K562 (cell line): ENCODE measurements at regions not wholly inside any gene's neighbourhood (a gene's known extent, or its start where the extent isn't known, plus 50 kb on each side); places are given as distances from the start of the nearest gene placed in this dataset.

Source experiments
- HNRNPH1 ChIP-seq: fragments of 200-400 bp; formaldehyde crosslinking; optimal IDR thresholded peaks from 2 replicates; pipeline ENCODE3; 2017; ENCODE audit warnings: low read depth, mild to moderate bottlenecking, low read length, moderate library complexity
- KAT8 ChIP-seq: fragments of 450-650 bp; IDR thresholded peaks from 2 replicates; pipeline ENCODE4 v1.6.1; 2016; ENCODE audit warnings: low read depth, mild to moderate bottlenecking
- POLR2AphosphoS5 ChIP-seq: IDR thresholded peaks from 2 replicates; pipeline ENCODE4 v1.6.1; 2011; ENCODE audit warnings: mild to moderate bottlenecking, low read depth, low read length, moderate library complexity; ENCODE audit not compliant: control insufficient read depth, insufficient read depth
- SNRNP70 ChIP-seq: fragments of 200-400 bp; formaldehyde crosslinking; optimal IDR thresholded peaks from 2 replicates; pipeline ENCODE3; 2017; ENCODE audit warnings: low read depth, low read length
- YY1 ChIP-seq, 3 experiments: IDR thresholded peaks; 2 replicates each; pipeline ENCODE4 v1.6.1; 2011; ENCODE audit warnings: low read length in 2 of 3, mild to moderate bottlenecking in 2 of 3, moderate library complexity in 2 of 3, borderline replicate concordance in 1 of 3, control low read depth in 1 of 3, low read depth in 1 of 3; ENCODE audit not compliant: insufficient read depth in 3 of 3, insufficient replicate concordance in 2 of 3, control insufficient read depth in 1 of 3, insufficient read length in 1 of 3; ENCODE audit errors: extremely low read depth in 1 of 3
- ZNF551 ChIP-seq: fragments of 250-450 bp; sonication (Bioruptor Pico); IDR thresholded peaks from 2 replicates; pipeline ENCODE4 v1.5.0; 2021; ENCODE audit warnings: mild to moderate bottlenecking, moderate library complexity
- TF ChIP-seq, protein P1 (sequence below): sonication (generic); formaldehyde crosslinking; IDR thresholded peaks from 2 replicates; pipeline ENCODE4 v1.8.1; 2023; ENCODE audit warnings: mild to moderate bottlenecking, missing genetic modification reagents
- TF ChIP-seq, protein P2 (sequence below): fragments of 250-450 bp; sonication (Bioruptor Pico); IDR thresholded peaks from 2 replicates; pipeline ENCODE4 v1.4.0; 2020; ENCODE audit warnings: mild to moderate bottlenecking, moderate library complexity
- TF ChIP-seq, protein P3 (sequence below): sonication (generic); formaldehyde crosslinking; IDR thresholded peaks from 2 replicates; pipeline ENCODE4 v1.9.0; 2022; ENCODE audit warnings: mild to moderate bottlenecking, missing genetic modification reagents
- TF ChIP-seq, protein P4 (sequence below), 3 experiments: IDR thresholded peaks in 2 of 3; conservative IDR thresholded peaks in 1 of 3; 2 replicates each; pipeline ENCODE4 v1.5.1; 2011 to 2012; ENCODE audit warnings: low read length in 3 of 3, mild to moderate bottlenecking in 3 of 3, control low read depth in 2 of 3, improper control_type of control experiment in 1 of 3, inconsistent platforms in 1 of 3, low read depth in 1 of 3, mixed read lengths in 1 of 3, moderate library complexity in 1 of 3; ENCODE audit not compliant: insufficient read depth in 2 of 3
- TF ChIP-seq, protein P5 (sequence below): IDR thresholded peaks from 3 replicates; pipeline ENCODE4 v1.6.1; 2011; ENCODE audit warnings: borderline replicate concordance, mild to moderate bottlenecking; ENCODE audit not compliant: insufficient read length, insufficient read depth
- TF ChIP-seq, protein P6 (sequence below): fragments of 250-450 bp; sonication (Bioruptor Pico); IDR thresholded peaks from 2 replicates; pipeline ENCODE4 v1.4.0; 2020
- TF ChIP-seq, protein P7 (sequence below): fragments of 250-450 bp; sonication (Bioruptor Pico); IDR thresholded peaks from 2 replicates; pipeline ENCODE4 v1.8.0; 2021; ENCODE audit warnings: moderate library complexity, mild to moderate bottlenecking, inconsistent platforms

DNA sequence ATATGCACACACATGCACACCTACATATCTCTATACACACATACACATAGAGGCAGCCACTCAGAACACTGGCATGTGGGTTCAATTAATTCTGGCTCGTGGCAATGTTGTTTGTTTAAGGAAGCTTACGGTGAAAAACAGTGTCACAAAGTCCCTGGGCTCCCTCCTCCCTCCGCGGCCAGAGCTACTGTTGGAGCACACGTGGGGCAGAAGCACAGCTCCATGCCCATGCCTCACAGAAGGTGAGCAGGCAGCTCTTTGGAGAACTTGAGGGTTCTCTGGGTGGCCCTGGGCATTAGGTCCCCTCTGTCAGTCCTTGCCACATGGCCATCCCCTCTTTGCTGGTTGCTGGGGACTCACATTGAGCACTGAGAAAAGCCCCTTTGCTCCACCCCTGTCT lies 107.5 kb downstream of the GADD45G start:
- TF ChIP-seq ZNF551 (CRISPR knock-in tag): no peak
- no peak for TF ChIP-seq YY1 (IDR thresholded peaks at IDR 0.05; ENCODE audit: borderline replicate concordance in 1 of 3, control insufficient read depth in 1 of 3, extremely low read depth in 1 of 3, insufficient read depth in 3 of 3, insufficient read length in 1 of 3, insufficient replicate concordance in 2 of 3, low read depth in 1 of 3, low read length in 2 of 3)
- TF ChIP-seq, protein P1, sequence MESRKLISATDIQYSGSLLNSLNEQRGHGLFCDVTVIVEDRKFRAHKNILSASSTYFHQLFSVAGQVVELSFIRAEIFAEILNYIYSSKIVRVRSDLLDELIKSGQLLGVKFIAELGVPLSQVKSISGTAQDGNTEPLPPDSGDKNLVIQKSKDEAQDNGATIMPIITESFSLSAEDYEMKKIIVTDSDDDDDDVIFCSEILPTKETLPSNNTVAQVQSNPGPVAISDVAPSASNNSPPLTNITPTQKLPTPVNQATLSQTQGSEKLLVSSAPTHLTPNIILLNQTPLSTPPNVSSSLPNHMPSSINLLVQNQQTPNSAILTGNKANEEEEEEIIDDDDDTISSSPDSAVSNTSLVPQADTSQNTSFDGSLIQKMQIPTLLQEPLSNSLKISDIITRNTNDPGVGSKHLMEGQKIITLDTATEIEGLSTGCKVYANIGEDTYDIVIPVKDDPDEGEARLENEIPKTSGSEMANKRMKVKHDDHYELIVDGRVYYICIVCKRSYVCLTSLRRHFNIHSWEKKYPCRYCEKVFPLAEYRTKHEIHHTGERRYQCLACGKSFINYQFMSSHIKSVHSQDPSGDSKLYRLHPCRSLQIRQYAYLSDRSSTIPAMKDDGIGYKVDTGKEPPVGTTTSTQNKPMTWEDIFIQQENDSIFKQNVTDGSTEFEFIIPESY (CRISPR knock-in tag): no peak
- no peak for TF ChIP-seq HNRNPH1
- TF ChIP-seq POLR2AphosphoS5: no peak
- no peak for TF ChIP-seq SNRNP70
- TF ChIP-seq, protein P2, sequence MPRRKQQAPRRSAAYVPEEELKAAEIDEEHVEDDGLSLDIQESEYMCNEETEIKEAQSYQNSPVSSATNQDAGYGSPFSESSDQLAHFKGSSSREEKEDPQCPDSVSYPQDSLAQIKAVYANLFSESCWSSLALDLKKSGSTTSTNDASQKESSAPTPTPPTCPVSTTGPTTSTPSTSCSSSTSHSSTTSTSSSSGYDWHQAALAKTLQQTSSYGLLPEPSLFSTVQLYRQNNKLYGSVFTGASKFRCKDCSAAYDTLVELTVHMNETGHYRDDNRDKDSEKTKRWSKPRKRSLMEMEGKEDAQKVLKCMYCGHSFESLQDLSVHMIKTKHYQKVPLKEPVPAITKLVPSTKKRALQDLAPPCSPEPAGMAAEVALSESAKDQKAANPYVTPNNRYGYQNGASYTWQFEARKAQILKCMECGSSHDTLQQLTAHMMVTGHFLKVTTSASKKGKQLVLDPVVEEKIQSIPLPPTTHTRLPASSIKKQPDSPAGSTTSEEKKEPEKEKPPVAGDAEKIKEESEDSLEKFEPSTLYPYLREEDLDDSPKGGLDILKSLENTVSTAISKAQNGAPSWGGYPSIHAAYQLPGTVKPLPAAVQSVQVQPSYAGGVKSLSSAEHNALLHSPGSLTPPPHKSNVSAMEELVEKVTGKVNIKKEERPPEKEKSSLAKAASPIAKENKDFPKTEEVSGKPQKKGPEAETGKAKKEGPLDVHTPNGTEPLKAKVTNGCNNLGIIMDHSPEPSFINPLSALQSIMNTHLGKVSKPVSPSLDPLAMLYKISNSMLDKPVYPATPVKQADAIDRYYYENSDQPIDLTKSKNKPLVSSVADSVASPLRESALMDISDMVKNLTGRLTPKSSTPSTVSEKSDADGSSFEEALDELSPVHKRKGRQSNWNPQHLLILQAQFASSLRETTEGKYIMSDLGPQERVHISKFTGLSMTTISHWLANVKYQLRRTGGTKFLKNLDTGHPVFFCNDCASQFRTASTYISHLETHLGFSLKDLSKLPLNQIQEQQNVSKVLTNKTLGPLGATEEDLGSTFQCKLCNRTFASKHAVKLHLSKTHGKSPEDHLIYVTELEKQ: no peak
- TF ChIP-seq, protein P3, sequence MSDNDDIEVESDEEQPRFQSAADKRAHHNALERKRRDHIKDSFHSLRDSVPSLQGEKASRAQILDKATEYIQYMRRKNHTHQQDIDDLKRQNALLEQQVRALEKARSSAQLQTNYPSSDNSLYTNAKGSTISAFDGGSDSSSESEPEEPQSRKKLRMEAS (CRISPR knock-in tag): no peak
- TF ChIP-seq, protein P4, sequence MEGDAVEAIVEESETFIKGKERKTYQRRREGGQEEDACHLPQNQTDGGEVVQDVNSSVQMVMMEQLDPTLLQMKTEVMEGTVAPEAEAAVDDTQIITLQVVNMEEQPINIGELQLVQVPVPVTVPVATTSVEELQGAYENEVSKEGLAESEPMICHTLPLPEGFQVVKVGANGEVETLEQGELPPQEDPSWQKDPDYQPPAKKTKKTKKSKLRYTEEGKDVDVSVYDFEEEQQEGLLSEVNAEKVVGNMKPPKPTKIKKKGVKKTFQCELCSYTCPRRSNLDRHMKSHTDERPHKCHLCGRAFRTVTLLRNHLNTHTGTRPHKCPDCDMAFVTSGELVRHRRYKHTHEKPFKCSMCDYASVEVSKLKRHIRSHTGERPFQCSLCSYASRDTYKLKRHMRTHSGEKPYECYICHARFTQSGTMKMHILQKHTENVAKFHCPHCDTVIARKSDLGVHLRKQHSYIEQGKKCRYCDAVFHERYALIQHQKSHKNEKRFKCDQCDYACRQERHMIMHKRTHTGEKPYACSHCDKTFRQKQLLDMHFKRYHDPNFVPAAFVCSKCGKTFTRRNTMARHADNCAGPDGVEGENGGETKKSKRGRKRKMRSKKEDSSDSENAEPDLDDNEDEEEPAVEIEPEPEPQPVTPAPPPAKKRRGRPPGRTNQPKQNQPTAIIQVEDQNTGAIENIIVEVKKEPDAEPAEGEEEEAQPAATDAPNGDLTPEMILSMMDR (IDR thresholded peaks at IDR 0.05 in 2 of 3, conservative IDR thresholded peaks at IDR 0.05 in 1 of 3; ENCODE audit: insufficient read depth in 2 of 3, low read depth in 1 of 3, low read length in 3 of 3): no peak
- TF ChIP-seq, protein P5, sequence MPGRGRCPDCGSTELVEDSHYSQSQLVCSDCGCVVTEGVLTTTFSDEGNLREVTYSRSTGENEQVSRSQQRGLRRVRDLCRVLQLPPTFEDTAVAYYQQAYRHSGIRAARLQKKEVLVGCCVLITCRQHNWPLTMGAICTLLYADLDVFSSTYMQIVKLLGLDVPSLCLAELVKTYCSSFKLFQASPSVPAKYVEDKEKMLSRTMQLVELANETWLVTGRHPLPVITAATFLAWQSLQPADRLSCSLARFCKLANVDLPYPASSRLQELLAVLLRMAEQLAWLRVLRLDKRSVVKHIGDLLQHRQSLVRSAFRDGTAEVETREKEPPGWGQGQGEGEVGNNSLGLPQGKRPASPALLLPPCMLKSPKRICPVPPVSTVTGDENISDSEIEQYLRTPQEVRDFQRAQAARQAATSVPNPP: no peak
- TF ChIP-seq KAT8: no peak
- TF ChIP-seq, protein P6, sequence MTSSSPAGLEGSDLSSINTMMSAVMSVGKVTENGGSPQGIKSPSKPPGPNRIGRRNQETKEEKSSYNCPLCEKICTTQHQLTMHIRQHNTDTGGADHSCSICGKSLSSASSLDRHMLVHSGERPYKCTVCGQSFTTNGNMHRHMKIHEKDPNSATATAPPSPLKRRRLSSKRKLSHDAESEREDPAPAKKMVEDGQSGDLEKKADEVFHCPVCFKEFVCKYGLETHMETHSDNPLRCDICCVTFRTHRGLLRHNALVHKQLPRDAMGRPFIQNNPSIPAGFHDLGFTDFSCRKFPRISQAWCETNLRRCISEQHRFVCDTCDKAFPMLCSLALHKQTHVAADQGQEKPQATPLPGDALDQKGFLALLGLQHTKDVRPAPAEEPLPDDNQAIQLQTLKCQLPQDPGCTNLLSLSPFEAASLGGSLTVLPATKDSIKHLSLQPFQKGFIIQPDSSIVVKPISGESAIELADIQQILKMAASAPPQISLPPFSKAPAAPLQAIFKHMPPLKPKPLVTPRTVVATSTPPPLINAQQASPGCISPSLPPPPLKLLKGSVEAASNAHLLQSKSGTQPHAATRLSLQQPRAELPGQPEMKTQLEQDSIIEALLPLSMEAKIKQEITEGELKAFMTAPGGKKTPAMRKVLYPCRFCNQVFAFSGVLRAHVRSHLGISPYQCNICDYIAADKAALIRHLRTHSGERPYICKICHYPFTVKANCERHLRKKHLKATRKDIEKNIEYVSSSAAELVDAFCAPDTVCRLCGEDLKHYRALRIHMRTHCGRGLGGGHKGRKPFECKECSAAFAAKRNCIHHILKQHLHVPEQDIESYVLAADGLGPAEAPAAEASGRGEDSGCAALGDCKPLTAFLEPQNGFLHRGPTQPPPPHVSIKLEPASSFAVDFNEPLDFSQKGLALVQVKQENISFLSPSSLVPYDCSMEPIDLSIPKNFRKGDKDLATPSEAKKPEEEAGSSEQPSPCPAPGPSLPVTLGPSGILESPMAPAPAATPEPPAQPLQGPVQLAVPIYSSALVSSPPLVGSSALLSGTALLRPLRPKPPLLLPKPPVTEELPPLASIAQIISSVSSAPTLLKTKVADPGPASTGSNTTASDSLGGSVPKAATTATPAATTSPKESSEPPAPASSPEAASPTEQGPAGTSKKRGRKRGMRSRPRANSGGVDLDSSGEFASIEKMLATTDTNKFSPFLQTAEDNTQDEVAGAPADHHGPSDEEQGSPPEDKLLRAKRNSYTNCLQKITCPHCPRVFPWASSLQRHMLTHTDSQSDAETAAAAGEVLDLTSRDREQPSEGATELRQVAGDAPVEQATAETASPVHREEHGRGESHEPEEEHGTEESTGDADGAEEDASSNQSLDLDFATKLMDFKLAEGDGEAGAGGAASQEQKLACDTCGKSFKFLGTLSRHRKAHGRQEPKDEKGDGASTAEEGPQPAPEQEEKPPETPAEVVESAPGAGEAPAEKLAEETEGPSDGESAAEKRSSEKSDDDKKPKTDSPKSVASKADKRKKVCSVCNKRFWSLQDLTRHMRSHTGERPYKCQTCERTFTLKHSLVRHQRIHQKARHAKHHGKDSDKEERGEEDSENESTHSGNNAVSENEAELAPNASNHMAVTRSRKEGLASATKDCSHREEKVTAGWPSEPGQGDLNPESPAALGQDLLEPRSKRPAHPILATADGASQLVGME (CRISPR knock-in tag): no peak
- TF ChIP-seq, protein P7, sequence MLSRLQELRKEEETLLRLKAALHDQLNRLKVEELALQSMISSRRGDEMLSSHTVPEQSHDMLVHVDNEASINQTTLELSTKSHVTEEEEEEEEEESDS: no peak
